GM23338 (cell line): ENCODE measurements at regions not wholly inside any gene's neighbourhood (a gene's known extent, or its start where the extent isn't known, plus 50 kb on each side); places are given as distances from the start of the nearest gene placed in this dataset.

Experiments
- ATAC-seq: fragments of 200-7000 bp; cut with Tn5 transposase; 3 replicates; pipeline ENCODE4 v1.9.1; 2020
- DNase-seq: peaks from one replicate; pipeline ENCODE4 v3.0.0-alpha.2; 2015; ENCODE audit warnings: low spot score
- H2AFZ ChIP-seq: fragments of 200-600 bp; sonication (generic); 2 replicates; pipeline ENCODE4 v1.8.0; 2016; ENCODE audit warnings: antibody characterized with exemption, mild to moderate bottlenecking, moderate library complexity
- H3F3A ChIP-seq: fragments of 200-600 bp; sonication (generic); replicated peaks from 2 replicates; pipeline ENCODE4 v1.8.0; 2017; ENCODE audit warnings: antibody characterized with exemption, mixed run types, low read depth
- H3K27ac ChIP-seq: fragments of 200-600 bp; sonication (generic); 2 replicates; pipeline ENCODE4 v1.6.1; 2016; ENCODE audit warnings: low read depth
- H3K27me3 ChIP-seq: fragments of 200-600 bp; sonication (generic); 2 replicates; pipeline ENCODE4 v1.8.0; 2016; ENCODE audit warnings: mild to moderate bottlenecking, mixed run types, moderate library complexity; ENCODE audit not compliant: insufficient read depth
- H3K36me3 ChIP-seq: fragments of 200-600 bp; sonication (generic); 2 replicates; pipeline ENCODE4 v1.8.0; 2016; ENCODE audit warnings: mild to moderate bottlenecking; ENCODE audit not compliant: insufficient read depth
- H3K4me1 ChIP-seq: fragments of 200-600 bp; sonication (generic); 2 replicates; pipeline ENCODE4 v1.8.0; 2016; ENCODE audit warnings: mild to moderate bottlenecking, moderate library complexity; ENCODE audit not compliant: insufficient read depth
- H3K4me2 ChIP-seq: fragments of 200-600 bp; sonication (generic); 2 replicates; pipeline ENCODE4 v1.7.1; 2017; ENCODE audit warnings: mixed run types
- H3K4me3 ChIP-seq: fragments of 200-600 bp; sonication (generic); 2 replicates; pipeline ENCODE4 v1.6.1; 2016; ENCODE audit warnings: mixed run types
- H3K79me2 ChIP-seq: fragments of 200-600 bp; sonication (generic); replicated peaks from 2 replicates; pipeline ENCODE4 v1.8.0; 2017; ENCODE audit warnings: mild to moderate bottlenecking; ENCODE audit not compliant: insufficient read depth
- H3K9me2 ChIP-seq: fragments of 200-600 bp; sonication (generic); 2 replicates; pipeline ENCODE4 v1.8.0; 2017; ENCODE audit not compliant: insufficient read depth
- H4K20me1 ChIP-seq: fragments of 200-600 bp; sonication (generic); replicated peaks from 2 replicates; pipeline ENCODE4 v1.8.0; 2017; ENCODE audit warnings: mild to moderate bottlenecking; ENCODE audit not compliant: insufficient read depth
- H3K27ac Mint-ChIP-seq: 2 replicates; pipeline ENCODE4 v1.8.0; 2020; ENCODE audit warnings: inconsistent platforms, mild to moderate bottlenecking, moderate library complexity, mixed read lengths
- H3K27me3 Mint-ChIP-seq: 3 replicates; pipeline ENCODE4 v1.8.0; 2022; ENCODE audit warnings: low read depth, mild to moderate bottlenecking, moderate library complexity, mixed read lengths, inconsistent platforms; ENCODE audit not compliant: insufficient read depth, poor library complexity
- H3K36me3 Mint-ChIP-seq: 3 replicates; pipeline ENCODE4 v1.8.0; 2021; ENCODE audit warnings: low read depth, mild to moderate bottlenecking, inconsistent platforms, moderate library complexity, mixed read lengths
- H3K4me1 Mint-ChIP-seq: 3 replicates; pipeline ENCODE4 v1.8.0; 2020; ENCODE audit warnings: mild to moderate bottlenecking, inconsistent platforms, mixed read lengths
- H3K4me3 Mint-ChIP-seq: 3 replicates; pipeline ENCODE4 v1.8.0; 2021; ENCODE audit warnings: moderate library complexity, mild to moderate bottlenecking, inconsistent platforms, mixed read lengths
- H3K9me3 Mint-ChIP-seq: 3 replicates; pipeline ENCODE4 v1.8.0; 2020; ENCODE audit warnings: moderate library complexity, mild to moderate bottlenecking, inconsistent platforms, mixed read lengths
- CREB1 ChIP-seq: fragments of 250-450 bp; sonication (Bioruptor Pico); IDR thresholded peaks from 2 replicates; pipeline ENCODE4 v1.5.0; 2020; ENCODE audit warnings: low read depth, mild to moderate bottlenecking, moderate library complexity
- NANOG ChIP-seq: IDR thresholded peaks from 2 replicates; pipeline ENCODE4 v1.6.1; 2016; ENCODE audit warnings: antibody characterized with exemption, borderline replicate concordance
- POLR2AphosphoS5 ChIP-seq: IDR thresholded peaks from 2 replicates; pipeline ENCODE4 v1.6.1; 2016; ENCODE audit warnings: antibody characterized with exemption, low read depth
- TF ChIP-seq, protein P1 (sequence below): IDR thresholded peaks from one replicate; pipeline ENCODE4 v1.6.1; 2018; ENCODE audit warnings: antibody characterized with exemption; ENCODE audit not compliant: unreplicated experiment
- TF ChIP-seq, protein P2 (sequence below), 2 experiments: fragments of 200-600 bp in 1 of 2; sonication (generic) in 1 of 2; conservative IDR thresholded peaks; 2 replicates each; pipeline versions ENCODE4 v1.5.1 to v1.6.1; 2016 to 2017; ENCODE audit warnings: antibody characterized with exemption in 2 of 2, low read depth in 2 of 2, mild to moderate bottlenecking in 2 of 2, moderate library complexity in 1 of 2
- TF ChIP-seq, protein P3 (sequence below): IDR thresholded peaks from 2 replicates; pipeline ENCODE4 v1.6.1; 2016; ENCODE audit warnings: antibody characterized with exemption
- TF ChIP-seq, protein P4 (sequence below): fragments of 250-450 bp; sonication (Bioruptor Pico); IDR thresholded peaks from 2 replicates; pipeline ENCODE4 v1.5.0; 2020; ENCODE audit warnings: mild to moderate bottlenecking, moderate library complexity

DNA sequence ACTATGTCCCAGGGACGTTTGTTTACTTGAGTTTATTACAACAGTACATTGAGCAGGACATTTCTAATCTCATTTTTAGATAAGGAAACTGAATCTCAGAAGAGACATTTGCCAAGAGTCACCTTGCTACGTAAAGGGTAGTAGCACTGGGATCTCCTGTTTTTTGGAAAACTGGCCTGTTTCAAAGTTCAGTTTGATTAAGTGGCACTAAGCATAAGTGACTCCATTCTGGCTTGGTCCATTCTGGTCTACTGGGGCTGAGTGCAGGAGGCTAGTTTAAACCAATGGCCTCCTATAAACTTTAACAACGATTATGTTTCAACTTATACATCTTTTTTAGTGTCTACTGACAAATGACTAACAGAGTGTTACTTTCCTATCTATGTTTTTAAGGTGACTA lies 382.5 kb downstream of the ANKRD50 start (continued):
- TF ChIP-seq, protein P1, sequence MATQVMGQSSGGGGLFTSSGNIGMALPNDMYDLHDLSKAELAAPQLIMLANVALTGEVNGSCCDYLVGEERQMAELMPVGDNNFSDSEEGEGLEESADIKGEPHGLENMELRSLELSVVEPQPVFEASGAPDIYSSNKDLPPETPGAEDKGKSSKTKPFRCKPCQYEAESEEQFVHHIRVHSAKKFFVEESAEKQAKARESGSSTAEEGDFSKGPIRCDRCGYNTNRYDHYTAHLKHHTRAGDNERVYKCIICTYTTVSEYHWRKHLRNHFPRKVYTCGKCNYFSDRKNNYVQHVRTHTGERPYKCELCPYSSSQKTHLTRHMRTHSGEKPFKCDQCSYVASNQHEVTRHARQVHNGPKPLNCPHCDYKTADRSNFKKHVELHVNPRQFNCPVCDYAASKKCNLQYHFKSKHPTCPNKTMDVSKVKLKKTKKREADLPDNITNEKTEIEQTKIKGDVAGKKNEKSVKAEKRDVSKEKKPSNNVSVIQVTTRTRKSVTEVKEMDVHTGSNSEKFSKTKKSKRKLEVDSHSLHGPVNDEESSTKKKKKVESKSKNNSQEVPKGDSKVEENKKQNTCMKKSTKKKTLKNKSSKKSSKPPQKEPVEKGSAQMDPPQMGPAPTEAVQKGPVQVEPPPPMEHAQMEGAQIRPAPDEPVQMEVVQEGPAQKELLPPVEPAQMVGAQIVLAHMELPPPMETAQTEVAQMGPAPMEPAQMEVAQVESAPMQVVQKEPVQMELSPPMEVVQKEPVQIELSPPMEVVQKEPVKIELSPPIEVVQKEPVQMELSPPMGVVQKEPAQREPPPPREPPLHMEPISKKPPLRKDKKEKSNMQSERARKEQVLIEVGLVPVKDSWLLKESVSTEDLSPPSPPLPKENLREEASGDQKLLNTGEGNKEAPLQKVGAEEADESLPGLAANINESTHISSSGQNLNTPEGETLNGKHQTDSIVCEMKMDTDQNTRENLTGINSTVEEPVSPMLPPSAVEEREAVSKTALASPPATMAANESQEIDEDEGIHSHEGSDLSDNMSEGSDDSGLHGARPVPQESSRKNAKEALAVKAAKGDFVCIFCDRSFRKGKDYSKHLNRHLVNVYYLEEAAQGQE: no peak
- TF ChIP-seq, protein P2, sequence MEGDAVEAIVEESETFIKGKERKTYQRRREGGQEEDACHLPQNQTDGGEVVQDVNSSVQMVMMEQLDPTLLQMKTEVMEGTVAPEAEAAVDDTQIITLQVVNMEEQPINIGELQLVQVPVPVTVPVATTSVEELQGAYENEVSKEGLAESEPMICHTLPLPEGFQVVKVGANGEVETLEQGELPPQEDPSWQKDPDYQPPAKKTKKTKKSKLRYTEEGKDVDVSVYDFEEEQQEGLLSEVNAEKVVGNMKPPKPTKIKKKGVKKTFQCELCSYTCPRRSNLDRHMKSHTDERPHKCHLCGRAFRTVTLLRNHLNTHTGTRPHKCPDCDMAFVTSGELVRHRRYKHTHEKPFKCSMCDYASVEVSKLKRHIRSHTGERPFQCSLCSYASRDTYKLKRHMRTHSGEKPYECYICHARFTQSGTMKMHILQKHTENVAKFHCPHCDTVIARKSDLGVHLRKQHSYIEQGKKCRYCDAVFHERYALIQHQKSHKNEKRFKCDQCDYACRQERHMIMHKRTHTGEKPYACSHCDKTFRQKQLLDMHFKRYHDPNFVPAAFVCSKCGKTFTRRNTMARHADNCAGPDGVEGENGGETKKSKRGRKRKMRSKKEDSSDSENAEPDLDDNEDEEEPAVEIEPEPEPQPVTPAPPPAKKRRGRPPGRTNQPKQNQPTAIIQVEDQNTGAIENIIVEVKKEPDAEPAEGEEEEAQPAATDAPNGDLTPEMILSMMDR (conservative IDR thresholded peaks at IDR 0.05; ENCODE audit: low read depth in 2 of 2): no peak
- TF ChIP-seq, protein P3, sequence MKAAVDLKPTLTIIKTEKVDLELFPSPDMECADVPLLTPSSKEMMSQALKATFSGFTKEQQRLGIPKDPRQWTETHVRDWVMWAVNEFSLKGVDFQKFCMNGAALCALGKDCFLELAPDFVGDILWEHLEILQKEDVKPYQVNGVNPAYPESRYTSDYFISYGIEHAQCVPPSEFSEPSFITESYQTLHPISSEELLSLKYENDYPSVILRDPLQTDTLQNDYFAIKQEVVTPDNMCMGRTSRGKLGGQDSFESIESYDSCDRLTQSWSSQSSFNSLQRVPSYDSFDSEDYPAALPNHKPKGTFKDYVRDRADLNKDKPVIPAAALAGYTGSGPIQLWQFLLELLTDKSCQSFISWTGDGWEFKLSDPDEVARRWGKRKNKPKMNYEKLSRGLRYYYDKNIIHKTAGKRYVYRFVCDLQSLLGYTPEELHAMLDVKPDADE: no peak

DNA sequence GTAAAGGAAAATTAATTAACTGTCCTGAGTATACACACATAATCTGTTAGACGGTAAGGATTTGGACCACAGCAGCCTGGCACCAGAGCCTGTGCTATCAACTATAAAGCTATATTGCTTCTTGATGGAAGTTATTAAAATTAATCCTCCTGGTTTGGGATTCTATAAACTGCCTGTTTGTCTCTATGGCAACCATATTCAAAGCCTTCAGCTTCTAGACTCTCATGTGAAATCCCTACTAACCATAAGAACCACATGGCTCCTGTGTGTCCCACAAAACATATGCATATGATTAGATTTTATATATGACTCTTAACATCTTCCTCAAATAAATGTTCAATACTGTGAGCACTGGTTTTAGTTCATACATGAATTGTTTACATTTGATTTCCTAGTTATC lies 380.8 kb downstream of the ANKRD50 start:
- TF ChIP-seq NANOG (no peak), CREB1 (CRISPR knock-in tag) (no peak), POLR2AphosphoS5 (no peak)
- TF ChIP-seq, protein P4, sequence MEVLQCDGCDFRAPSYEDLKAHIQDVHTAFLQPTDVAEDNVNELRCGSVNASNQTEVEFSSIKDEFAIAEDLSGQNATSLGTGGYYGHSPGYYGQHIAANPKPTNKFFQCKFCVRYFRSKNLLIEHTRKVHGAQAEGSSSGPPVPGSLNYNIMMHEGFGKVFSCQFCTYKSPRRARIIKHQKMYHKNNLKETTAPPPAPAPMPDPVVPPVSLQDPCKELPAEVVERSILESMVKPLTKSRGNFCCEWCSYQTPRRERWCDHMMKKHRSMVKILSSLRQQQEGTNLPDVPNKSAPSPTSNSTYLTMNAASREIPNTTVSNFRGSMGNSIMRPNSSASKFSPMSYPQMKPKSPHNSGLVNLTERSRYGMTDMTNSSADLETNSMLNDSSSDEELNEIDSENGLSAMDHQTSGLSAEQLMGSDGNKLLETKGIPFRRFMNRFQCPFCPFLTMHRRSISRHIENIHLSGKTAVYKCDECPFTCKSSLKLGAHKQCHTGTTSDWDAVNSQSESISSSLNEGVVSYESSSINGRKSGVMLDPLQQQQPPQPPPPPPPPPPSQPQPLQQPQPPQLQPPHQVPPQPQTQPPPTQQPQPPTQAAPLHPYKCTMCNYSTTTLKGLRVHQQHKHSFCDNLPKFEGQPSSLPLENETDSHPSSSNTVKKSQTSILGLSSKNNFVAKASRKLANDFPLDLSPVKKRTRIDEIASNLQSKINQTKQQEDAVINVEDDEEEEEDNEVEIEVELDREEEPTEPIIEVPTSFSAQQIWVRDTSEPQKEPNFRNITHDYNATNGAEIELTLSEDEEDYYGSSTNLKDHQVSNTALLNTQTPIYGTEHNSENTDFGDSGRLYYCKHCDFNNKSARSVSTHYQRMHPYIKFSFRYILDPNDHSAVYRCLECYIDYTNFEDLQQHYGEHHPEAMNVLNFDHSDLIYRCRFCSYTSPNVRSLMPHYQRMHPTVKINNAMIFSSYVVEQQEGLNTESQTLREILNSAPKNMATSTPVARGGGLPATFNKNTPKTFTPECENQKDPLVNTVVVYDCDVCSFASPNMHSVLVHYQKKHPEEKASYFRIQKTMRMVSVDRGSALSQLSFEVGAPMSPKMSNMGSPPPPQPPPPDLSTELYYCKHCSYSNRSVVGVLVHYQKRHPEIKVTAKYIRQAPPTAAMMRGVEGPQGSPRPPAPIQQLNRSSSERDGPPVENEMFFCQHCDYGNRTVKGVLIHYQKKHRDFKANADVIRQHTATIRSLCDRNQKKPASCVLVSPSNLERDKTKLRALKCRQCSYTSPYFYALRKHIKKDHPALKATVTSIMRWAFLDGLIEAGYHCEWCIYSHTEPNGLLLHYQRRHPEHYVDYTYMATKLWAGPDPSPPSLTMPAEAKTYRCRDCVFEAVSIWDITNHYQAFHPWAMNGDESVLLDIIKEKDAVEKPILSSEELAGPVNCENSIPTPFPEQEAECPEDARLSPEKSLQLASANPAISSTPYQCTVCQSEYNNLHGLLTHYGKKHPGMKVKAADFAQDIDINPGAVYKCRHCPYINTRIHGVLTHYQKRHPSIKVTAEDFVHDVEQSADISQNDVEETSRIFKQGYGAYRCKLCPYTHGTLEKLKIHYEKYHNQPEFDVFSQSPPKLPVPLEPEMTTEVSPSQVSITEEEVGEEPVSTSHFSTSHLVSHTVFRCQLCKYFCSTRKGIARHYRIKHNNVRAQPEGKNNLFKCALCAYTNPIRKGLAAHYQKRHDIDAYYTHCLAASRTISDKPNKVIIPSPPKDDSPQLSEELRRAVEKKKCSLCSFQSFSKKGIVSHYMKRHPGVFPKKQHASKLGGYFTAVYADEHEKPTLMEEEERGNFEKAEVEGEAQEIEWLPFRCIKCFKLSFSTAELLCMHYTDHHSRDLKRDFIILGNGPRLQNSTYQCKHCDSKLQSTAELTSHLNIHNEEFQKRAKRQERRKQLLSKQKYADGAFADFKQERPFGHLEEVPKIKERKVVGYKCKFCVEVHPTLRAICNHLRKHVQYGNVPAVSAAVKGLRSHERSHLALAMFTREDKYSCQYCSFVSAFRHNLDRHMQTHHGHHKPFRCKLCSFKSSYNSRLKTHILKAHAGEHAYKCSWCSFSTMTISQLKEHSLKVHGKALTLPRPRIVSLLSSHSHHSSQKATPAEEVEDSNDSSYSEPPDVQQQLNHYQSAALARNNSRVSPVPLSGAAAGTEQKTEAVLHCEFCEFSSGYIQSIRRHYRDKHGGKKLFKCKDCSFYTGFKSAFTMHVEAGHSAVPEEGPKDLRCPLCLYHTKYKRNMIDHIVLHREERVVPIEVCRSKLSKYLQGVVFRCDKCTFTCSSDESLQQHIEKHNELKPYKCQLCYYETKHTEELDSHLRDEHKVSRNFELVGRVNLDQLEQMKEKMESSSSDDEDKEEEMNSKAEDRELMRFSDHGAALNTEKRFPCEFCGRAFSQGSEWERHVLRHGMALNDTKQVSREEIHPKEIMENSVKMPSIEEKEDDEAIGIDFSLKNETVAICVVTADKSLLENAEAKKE (CRISPR knock-in tag): no peak
- Mint-ChIP-seq H3K36me3 (no peaks in the 10 kb centered on the region), H3K27ac (no peak overlapping the region), H3K4me3 (no peak overlapping the region), H3K27me3 (no peaks in the 10 kb centered on the region), H3K4me1 (peaks cover 2% of the 10 kb centered on the region; the same call in 1 of the 3 replicates), H3K9me3 (no peaks in the 10 kb centered on the region)
- no peak for ATAC-seq
- DNase-seq: no peak
- no peak overlapping the region for H3K27ac ChIP-seq
- H3K4me1 ChIP-seq: no peaks in the 10 kb centered on the region
- no peak overlapping the region for H3K4me2 ChIP-seq
- H3K79me2 ChIP-seq: no peaks in the 10 kb centered on the region
- no peak overlapping the region for H2AFZ ChIP-seq
- H3F3A ChIP-seq: no peaks in the 10 kb centered on the region
- no peaks in the 10 kb centered on the region for H3K9me2 ChIP-seq
- no peaks in the 10 kb centered on the region for H4K20me1 ChIP-seq
- no peaks in the 10 kb centered on the region for H3K36me3 ChIP-seq
- no peaks in the 10 kb centered on the region for H3K27me3 ChIP-seq
- H3K4me3 ChIP-seq: no peak overlapping the region
